GM23338 (cell line): ENCODE measurements at regions not wholly inside any gene's neighbourhood (a gene's known extent, or its start where the extent isn't known, plus 50 kb on each side); places are given as distances from the start of the nearest gene placed in this dataset.

Experiments used
- ATAC-seq: fragments of 200-7000 bp; cut with Tn5 transposase; 3 replicates; pipeline ENCODE4 v1.9.1; 2020
- DNase-seq: peaks from one replicate; pipeline ENCODE4 v3.0.0-alpha.2; 2015; ENCODE audit warnings: low spot score
- H2AFZ ChIP-seq: fragments of 200-600 bp; sonication (generic); 2 replicates; pipeline ENCODE4 v1.8.0; 2016; ENCODE audit warnings: antibody characterized with exemption, mild to moderate bottlenecking, moderate library complexity
- H3F3A ChIP-seq: fragments of 200-600 bp; sonication (generic); replicated peaks from 2 replicates; pipeline ENCODE4 v1.8.0; 2017; ENCODE audit warnings: antibody characterized with exemption, mixed run types, low read depth
- H3K27ac ChIP-seq: fragments of 200-600 bp; sonication (generic); 2 replicates; pipeline ENCODE4 v1.6.1; 2016; ENCODE audit warnings: low read depth
- H3K27me3 ChIP-seq: fragments of 200-600 bp; sonication (generic); 2 replicates; pipeline ENCODE4 v1.8.0; 2016; ENCODE audit warnings: mild to moderate bottlenecking, mixed run types, moderate library complexity; ENCODE audit not compliant: insufficient read depth
- H3K36me3 ChIP-seq: fragments of 200-600 bp; sonication (generic); 2 replicates; pipeline ENCODE4 v1.8.0; 2016; ENCODE audit warnings: mild to moderate bottlenecking; ENCODE audit not compliant: insufficient read depth
- H3K4me1 ChIP-seq: fragments of 200-600 bp; sonication (generic); 2 replicates; pipeline ENCODE4 v1.8.0; 2016; ENCODE audit warnings: mild to moderate bottlenecking, moderate library complexity; ENCODE audit not compliant: insufficient read depth
- H3K4me2 ChIP-seq: fragments of 200-600 bp; sonication (generic); 2 replicates; pipeline ENCODE4 v1.7.1; 2017; ENCODE audit warnings: mixed run types
- H3K4me3 ChIP-seq: fragments of 200-600 bp; sonication (generic); 2 replicates; pipeline ENCODE4 v1.6.1; 2016; ENCODE audit warnings: mixed run types
- H3K79me2 ChIP-seq: fragments of 200-600 bp; sonication (generic); replicated peaks from 2 replicates; pipeline ENCODE4 v1.8.0; 2017; ENCODE audit warnings: mild to moderate bottlenecking; ENCODE audit not compliant: insufficient read depth
- H3K9me2 ChIP-seq: fragments of 200-600 bp; sonication (generic); 2 replicates; pipeline ENCODE4 v1.8.0; 2017; ENCODE audit not compliant: insufficient read depth
- H4K20me1 ChIP-seq: fragments of 200-600 bp; sonication (generic); replicated peaks from 2 replicates; pipeline ENCODE4 v1.8.0; 2017; ENCODE audit warnings: mild to moderate bottlenecking; ENCODE audit not compliant: insufficient read depth
- H3K27ac Mint-ChIP-seq: 2 replicates; pipeline ENCODE4 v1.8.0; 2020; ENCODE audit warnings: inconsistent platforms, mild to moderate bottlenecking, moderate library complexity, mixed read lengths
- H3K27me3 Mint-ChIP-seq: 3 replicates; pipeline ENCODE4 v1.8.0; 2022; ENCODE audit warnings: low read depth, mild to moderate bottlenecking, moderate library complexity, mixed read lengths, inconsistent platforms; ENCODE audit not compliant: insufficient read depth, poor library complexity
- H3K36me3 Mint-ChIP-seq: 3 replicates; pipeline ENCODE4 v1.8.0; 2021; ENCODE audit warnings: low read depth, mild to moderate bottlenecking, inconsistent platforms, moderate library complexity, mixed read lengths
- H3K4me1 Mint-ChIP-seq: 3 replicates; pipeline ENCODE4 v1.8.0; 2020; ENCODE audit warnings: mild to moderate bottlenecking, inconsistent platforms, mixed read lengths
- H3K4me3 Mint-ChIP-seq: 3 replicates; pipeline ENCODE4 v1.8.0; 2021; ENCODE audit warnings: moderate library complexity, mild to moderate bottlenecking, inconsistent platforms, mixed read lengths
- H3K9me3 Mint-ChIP-seq: 3 replicates; pipeline ENCODE4 v1.8.0; 2020; ENCODE audit warnings: moderate library complexity, mild to moderate bottlenecking, inconsistent platforms, mixed read lengths
- CTCF ChIP-seq, 2 experiments: fragments of 200-600 bp in 1 of 2; sonication (generic) in 1 of 2; conservative IDR thresholded peaks; 2 replicates each; pipeline versions ENCODE4 v1.5.1 to v1.6.1; 2016 to 2017; ENCODE audit warnings: antibody characterized with exemption in 2 of 2, low read depth in 2 of 2, mild to moderate bottlenecking in 2 of 2, moderate library complexity in 1 of 2
- EZH2 ChIP-seq: fragments of 200-600 bp; sonication (generic); IDR thresholded peaks from one replicate; pipeline ENCODE4 v1.8.0; 2017; ENCODE audit warnings: antibody characterized with exemption, mild to moderate bottlenecking, low read depth; ENCODE audit not compliant: unreplicated experiment
- JUNB ChIP-seq: IDR thresholded peaks from one replicate; pipeline ENCODE4 v1.6.1; 2016; ENCODE audit warnings: antibody characterized with exemption; ENCODE audit not compliant: unreplicated experiment
- NANOG ChIP-seq: IDR thresholded peaks from 2 replicates; pipeline ENCODE4 v1.6.1; 2016; ENCODE audit warnings: antibody characterized with exemption, borderline replicate concordance
- STAT1 ChIP-seq: IDR thresholded peaks from one replicate; pipeline ENCODE4 v1.6.1; 2016; ENCODE audit warnings: antibody characterized with exemption; ENCODE audit not compliant: unreplicated experiment
- ZNF114 ChIP-seq: fragments of 250-450 bp; sonication (Bioruptor Pico); IDR thresholded peaks from 2 replicates; pipeline ENCODE4 v1.5.0; 2020; ENCODE audit warnings: mild to moderate bottlenecking, moderate library complexity
- ZNF331 ChIP-seq: fragments of 250-450 bp; sonication (Bioruptor Pico); IDR thresholded peaks from 2 replicates; pipeline ENCODE4 v1.5.0; 2020; ENCODE audit warnings: low read depth, mild to moderate bottlenecking, moderate library complexity
- ZNF462 ChIP-seq: fragments of 250-450 bp; sonication (Bioruptor Pico); IDR thresholded peaks from 2 replicates; pipeline ENCODE4 v1.5.0; 2020; ENCODE audit warnings: mild to moderate bottlenecking, moderate library complexity

- Mint-ChIP-seq H3K4me1 (peaks cover 12% of the 10 kb centered on the region), H3K9me3 (no peaks in the 10 kb centered on the region), H3K36me3 (no peaks in the 10 kb centered on the region), H3K4me3 (no peak overlapping the region), H3K27ac (no peak overlapping the region), H3K27me3 (peaks cover 4% of the 10 kb centered on the region)
- Histone ChIP-seq H3K27ac (no peak overlapping the region), H4K20me1 (no peaks in the 10 kb centered on the region), H3K36me3 (no peaks in the 10 kb centered on the region), H3F3A (peaks cover 9% of the 10 kb centered on the region; the same call in 1 of the 2 replicates), H2AFZ (no peak overlapping the region), H3K4me3 (no peak overlapping the region), H3K9me2 (no peaks in the 10 kb centered on the region), H3K27me3 (no peaks in the 10 kb centered on the region), H3K4me1 (no peaks in the 10 kb centered on the region), H3K79me2 (no peaks in the 10 kb centered on the region), H3K4me2 (no peak overlapping the region)
- no peak for ATAC-seq
- no peak for DNase-seq
- TF ChIP-seq NANOG (no peak), ZNF462 (CRISPR knock-in tag) (no peak), CTCF (conservative IDR thresholded peaks at IDR 0.05; ENCODE audit: low read depth in 2 of 2) (no peak), ZNF331 (CRISPR knock-in tag) (no peak), EZH2 (no peak), ZNF114 (CRISPR knock-in tag) (no peak), JUNB (no peak), STAT1 (no peak)
These were observed 198.7 kb downstream of the RBFOX3 start for GRCh38 chr17:79412110-79412509.
